HCT116 (cell line): ENCODE measurements at regions not wholly inside any gene's neighbourhood (a gene's known extent, or its start where the extent isn't known, plus 50 kb on each side); places are given as distances from the start of the nearest gene placed in this dataset.

Experiments used
- ATAC-seq: fragments of 200-7000 bp; cut with Tn5 transposase; 2 replicates; pipeline ENCODE4 v1.9.1; 2020; ENCODE audit warnings: mild to moderate bottlenecking, moderate library complexity
- BruUV-seq: library from RNA; stranded (reverse); fragments of 400-500 nt; replicated peaks from 2 replicates; lab custom pipeline; 2021; lab: Mats Ljungman, UMichigan
- CTCF ChIA-PET: fragments of 300-600 bp; sonication (Branson Sonifier 250); formaldehyde crosslinking; loops from one replicate; lab custom pipeline; 2021; ENCODE audit warnings: antibody characterized with exemption; lab: Charles Lee
- POLR2A ChIA-PET: fragments of 300-600, 350-600 bp; sonication (Branson Sonifier 250); formaldehyde crosslinking; loops from one replicate; lab custom pipeline; 2021; ENCODE audit warnings: antibody characterized with exemption; lab: Charles Lee
- RAD21 ChIA-PET, 2 experiments: fragments of 300-600 bp; sonication (Branson Sonifier 250); formaldehyde crosslinking; loops; one replicate each; lab custom pipeline; 2023; ENCODE audit warnings: low total read pairs in 2 of 2; ENCODE audit not compliant: uncharacterized antibody in 2 of 2, unreplicated experiment in 2 of 2, low non-redundant PET in 1 of 2; lab: Charles Lee
- DNase-seq: peaks from one replicate; pipeline ENCODE4 v3.0.0-alpha.2; 2010; ENCODE audit warnings: low read depth, low spot score
- H2AFZ ChIP-seq: fragments of 200-600 bp; shearing (Covaris generic), sonication (generic); 2 replicates; pipeline ENCODE4 v1.6.1; 2017; ENCODE audit warnings: low read depth, mixed run types, mixed read lengths, antibody characterized with exemption, low read length; ENCODE audit not compliant: poor library complexity, severe bottlenecking
- H3K27ac ChIP-seq: 2 replicates; pipeline ENCODE4 v1.5.1; 2012; ENCODE audit warnings: low read depth, low read length
- H3K27me3 ChIP-seq: fragments of 200-600 bp; sonication (generic); 2 replicates; pipeline ENCODE4 v1.6.1; 2016; ENCODE audit warnings: mixed run types, low read length, mixed read lengths; ENCODE audit not compliant: insufficient read depth
- H3K36me3 ChIP-seq, 2 experiments: fragments of 200-500 bp in 1 of 2; fragments of 200-600 bp in 1 of 2; sonication (Bioruptor generic) in 1 of 2; sonication (generic) in 1 of 2; 2 replicates each; pipeline versions ENCODE4 v1.5.1 to v1.6.1; 2014 to 2016; ENCODE audit warnings: low read length in 2 of 2, inconsistent platforms in 1 of 2, mixed read lengths in 1 of 2, mixed run types in 1 of 2; ENCODE audit not compliant: insufficient read depth in 2 of 2, control insufficient read depth in 1 of 2
- H3K4me1 ChIP-seq, 2 experiments: fragments of 200-600 bp in 1 of 2; sonication (generic) in 1 of 2; 2 replicates each; pipeline versions ENCODE4 v1.5.1 to v1.6.1; 2012 to 2017; ENCODE audit warnings: low read length in 2 of 2, inconsistent platforms in 1 of 2, mild to moderate bottlenecking in 1 of 2, mixed read lengths in 1 of 2, mixed run types in 1 of 2, moderate library complexity in 1 of 2; ENCODE audit not compliant: insufficient read depth in 2 of 2, control insufficient read depth in 1 of 2
- H3K4me2 ChIP-seq: fragments of 200-600 bp; sonication (generic); 2 replicates; pipeline ENCODE4 v1.6.1; 2017; ENCODE audit warnings: mixed run types, low read length, mixed read lengths
- H3K4me3 ChIP-seq, 2 experiments: fragments of 200-600 bp in 1 of 2; sonication (generic) in 1 of 2; replicated peaks in 1 of 2; 2 replicates each; pipeline ENCODE4 v1.5.1; 2011 to 2016; ENCODE audit warnings: low read length in 2 of 2, control low read depth in 1 of 2, low read depth in 1 of 2, mild to moderate bottlenecking in 1 of 2, mixed read lengths in 1 of 2, mixed run types in 1 of 2
- H3K79me2 ChIP-seq: fragments of 200-600 bp; sonication (generic); 2 replicates; pipeline ENCODE4 v1.6.1; 2017; ENCODE audit warnings: mild to moderate bottlenecking, mixed run types, low read length, moderate library complexity, mixed read lengths; ENCODE audit not compliant: insufficient read depth
- H3K9ac ChIP-seq: fragments of 200-600 bp; sonication (generic); 2 replicates; pipeline ENCODE4 v1.6.1; 2016; ENCODE audit warnings: low read length, mixed read lengths
- H3K9me2 ChIP-seq: fragments of 200-600 bp; sonication (generic), shearing (Covaris generic); 2 replicates; pipeline ENCODE4 v1.6.1; 2017; ENCODE audit warnings: mixed run types, mild to moderate bottlenecking, moderate library complexity; ENCODE audit not compliant: insufficient read depth
- H3K9me3 ChIP-seq, 2 experiments: fragments of 200-500 bp in 1 of 2; fragments of 200-600 bp in 1 of 2; sonication (Bioruptor generic) in 1 of 2; sonication (generic) in 1 of 2; 2 replicates each; pipeline ENCODE4 v1.6.1; 2014 to 2017; ENCODE audit warnings: low read length in 2 of 2, mixed read lengths in 2 of 2, inconsistent platforms in 1 of 2, low read depth in 1 of 2, mild to moderate bottlenecking in 1 of 2, mixed run types in 1 of 2, moderate library complexity in 1 of 2; ENCODE audit not compliant: control insufficient read depth in 1 of 2, insufficient read depth in 1 of 2
- H4K20me1 ChIP-seq: fragments of 200-600 bp; sonication (generic), shearing (Covaris generic); 2 replicates; pipeline ENCODE4 v1.6.1; 2017; ENCODE audit warnings: mixed run types, mild to moderate bottlenecking, moderate library complexity; ENCODE audit not compliant: insufficient read depth
- CBX3 ChIP-seq: IDR thresholded peaks from 2 replicates; pipeline ENCODE4 v1.6.1; 2012; ENCODE audit warnings: low read depth
- CEBPB ChIP-seq: IDR thresholded peaks from 2 replicates; pipeline ENCODE4 v1.6.1; 2012; ENCODE audit warnings: low read depth
- FOSL1 ChIP-seq: IDR thresholded peaks from 2 replicates; pipeline ENCODE4 v1.6.1; 2012; ENCODE audit warnings: low read depth
- JUND ChIP-seq: IDR thresholded peaks from 2 replicates; pipeline ENCODE4 v1.6.1; 2012
- POLR2AphosphoS5 ChIP-seq: IDR thresholded peaks from 2 replicates; pipeline ENCODE4 v1.6.1; 2011; ENCODE audit warnings: mild to moderate bottlenecking, low read depth, low read length, moderate library complexity
- RAD21 ChIP-seq: IDR thresholded peaks from 2 replicates; pipeline ENCODE4 v1.6.1; 2012; ENCODE audit warnings: low read depth, mild to moderate bottlenecking
- SP1 ChIP-seq: IDR thresholded peaks from 2 replicates; pipeline ENCODE4 v1.6.1; 2012; ENCODE audit warnings: low read depth
- SRF ChIP-seq: IDR thresholded peaks from 2 replicates; pipeline ENCODE4 v1.6.1; 2012; ENCODE audit warnings: low read depth
- ZFX ChIP-seq: fragments of 450-650 bp; IDR thresholded peaks from 2 replicates; pipeline ENCODE4 v1.6.1; 2017
- ZNF274 ChIP-seq: fragments of 200-500 bp; sonication (Bioruptor generic); IDR thresholded peaks from 2 replicates; pipeline ENCODE4 v1.6.1; 2014; ENCODE audit warnings: mild to moderate bottlenecking, low read depth, low read length, inconsistent platforms
- intact Hi-C: fragments of 100-400 bp; cut with micrococcal nuclease; formaldehyde crosslinking; loops from 2 replicates; pipeline ENCODE4 v1.10.0; 2022
- TF ChIP-seq, protein P1 (sequence below), 3 experiments: fragments of 200-600 bp in 1 of 3; sonication (generic) in 1 of 3; IDR thresholded peaks in 2 of 3; conservative IDR thresholded peaks in 1 of 3; 2 replicates each; pipeline ENCODE4 v1.5.1; 2012 to 2017; ENCODE audit warnings: low read depth in 2 of 3, low read length in 2 of 3, antibody characterized with exemption in 1 of 3, borderline replicate concordance in 1 of 3, control low read depth in 1 of 3, mild to moderate bottlenecking in 1 of 3, mixed read lengths in 1 of 3, mixed run types in 1 of 3, moderate library complexity in 1 of 3; ENCODE audit not compliant: insufficient read depth in 1 of 3
- TF ChIP-seq, protein P2 (sequence below): IDR thresholded peaks from 2 replicates; pipeline ENCODE4 v1.6.1; 2012; ENCODE audit warnings: low read depth
- TF ChIP-seq, protein P3 (sequence below): IDR thresholded peaks from 2 replicates; pipeline ENCODE4 v1.6.1; 2012

DNA sequence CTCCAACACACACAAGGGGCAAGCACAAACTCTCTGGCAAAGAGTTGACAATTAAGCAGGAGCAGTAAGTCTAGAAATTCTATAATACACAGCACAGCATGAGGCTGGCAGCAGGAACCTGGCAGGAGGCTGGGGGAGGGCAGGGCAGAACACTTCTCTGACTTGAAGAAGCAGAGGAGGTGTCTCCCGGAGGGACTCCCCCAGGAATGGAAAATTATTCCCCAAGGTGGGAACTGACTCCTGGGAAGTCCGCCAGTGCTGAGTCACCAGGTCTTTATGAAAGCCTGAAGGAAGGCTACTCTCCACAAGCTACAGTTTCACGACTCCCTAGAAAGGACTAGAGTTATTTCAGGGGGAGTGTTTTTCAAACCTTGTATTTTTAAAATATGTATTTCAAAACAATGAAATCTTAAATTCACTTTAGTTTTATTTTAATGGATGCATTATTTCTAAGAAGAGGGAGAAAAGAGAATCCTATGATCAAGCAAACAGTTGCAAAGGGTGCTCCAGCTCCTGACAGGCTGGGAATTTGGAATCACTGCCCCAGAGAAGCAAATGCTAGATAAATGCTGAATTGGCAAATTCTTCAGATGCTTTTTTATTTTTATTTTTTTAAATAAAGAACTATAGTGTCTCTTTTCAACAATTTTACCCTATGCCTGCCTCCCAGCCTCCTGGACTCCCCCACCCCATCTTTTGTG is 192.8 kb downstream of the LY86 start:
- intact Hi-C loops = loop anchor here (10.0 kb wide), 1 partner anchor 453 kb away; no protein-coding TSS in a partner anchor
- Histone ChIP-seq H3K9me2 (no peaks in the 10 kb centered on the region), H2AFZ (peak overlapping the region; percentile 77), H3K9me3 (no peaks in the 10 kb centered on the region), H4K20me1 (no peaks in the 10 kb centered on the region), H3K9ac (peak overlapping the region; percentile 12), H3K4me2 (peak overlapping the region; percentile 62), H3K4me1 (peaks cover 22 to 41% of the 10 kb centered on the region in 2 experiments), H3K27ac (peak overlapping the region; percentile 21), H3K79me2 (no peaks in the 10 kb centered on the region), H3K27me3 (no peaks in the 10 kb centered on the region), H3K4me3 (0 out of 4 replicates have a peak overlapping the region, but pooled peaks of 1 of the 2 experiments have one; percentile 8), H3K36me3 (no peaks in the 10 kb centered on the region)
- ChIA-PET RAD21 (no interaction called here), POLR2A (interaction anchor here (1.2 kb wide), 1 partner anchor 44 kb away, joined by 3 read pairs; no protein-coding TSS in a partner anchor), CTCF (interaction anchor here (0.8 kb wide), 1 partner anchor 13 kb away, joined by 3 read pairs; no protein-coding TSS in a partner anchor)
- DNase-seq (peak; percentile 68), ATAC-seq (peak; percentile 88)
- TF ChIP-seq, protein P1, sequence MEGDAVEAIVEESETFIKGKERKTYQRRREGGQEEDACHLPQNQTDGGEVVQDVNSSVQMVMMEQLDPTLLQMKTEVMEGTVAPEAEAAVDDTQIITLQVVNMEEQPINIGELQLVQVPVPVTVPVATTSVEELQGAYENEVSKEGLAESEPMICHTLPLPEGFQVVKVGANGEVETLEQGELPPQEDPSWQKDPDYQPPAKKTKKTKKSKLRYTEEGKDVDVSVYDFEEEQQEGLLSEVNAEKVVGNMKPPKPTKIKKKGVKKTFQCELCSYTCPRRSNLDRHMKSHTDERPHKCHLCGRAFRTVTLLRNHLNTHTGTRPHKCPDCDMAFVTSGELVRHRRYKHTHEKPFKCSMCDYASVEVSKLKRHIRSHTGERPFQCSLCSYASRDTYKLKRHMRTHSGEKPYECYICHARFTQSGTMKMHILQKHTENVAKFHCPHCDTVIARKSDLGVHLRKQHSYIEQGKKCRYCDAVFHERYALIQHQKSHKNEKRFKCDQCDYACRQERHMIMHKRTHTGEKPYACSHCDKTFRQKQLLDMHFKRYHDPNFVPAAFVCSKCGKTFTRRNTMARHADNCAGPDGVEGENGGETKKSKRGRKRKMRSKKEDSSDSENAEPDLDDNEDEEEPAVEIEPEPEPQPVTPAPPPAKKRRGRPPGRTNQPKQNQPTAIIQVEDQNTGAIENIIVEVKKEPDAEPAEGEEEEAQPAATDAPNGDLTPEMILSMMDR (IDR thresholded peaks at IDR 0.05 in 2 of 3, conservative IDR thresholded peaks at IDR 0.05 in 1 of 3; ENCODE audit: borderline replicate concordance in 1 of 3, insufficient read depth in 1 of 3, low read depth in 2 of 3, low read length in 2 of 3) = no peak
- TF ChIP-seq CBX3 (peak; percentile 55; the same call in 1 of the 2 replicates), POLR2AphosphoS5 (peak; percentile 55), ZFX (no peak), JUND (peak; percentile 87), CEBPB (peak; percentile 77), RAD21 (peak; percentile 24; the same call in 1 of the 2 replicates), ZNF274 (no peak), SP1 (peak; percentile 86), FOSL1 (peak; percentile 83), SRF (0 out of 2 replicates have a peak, but pooled peaks have one; percentile 45)
- TF ChIP-seq, protein P2, sequence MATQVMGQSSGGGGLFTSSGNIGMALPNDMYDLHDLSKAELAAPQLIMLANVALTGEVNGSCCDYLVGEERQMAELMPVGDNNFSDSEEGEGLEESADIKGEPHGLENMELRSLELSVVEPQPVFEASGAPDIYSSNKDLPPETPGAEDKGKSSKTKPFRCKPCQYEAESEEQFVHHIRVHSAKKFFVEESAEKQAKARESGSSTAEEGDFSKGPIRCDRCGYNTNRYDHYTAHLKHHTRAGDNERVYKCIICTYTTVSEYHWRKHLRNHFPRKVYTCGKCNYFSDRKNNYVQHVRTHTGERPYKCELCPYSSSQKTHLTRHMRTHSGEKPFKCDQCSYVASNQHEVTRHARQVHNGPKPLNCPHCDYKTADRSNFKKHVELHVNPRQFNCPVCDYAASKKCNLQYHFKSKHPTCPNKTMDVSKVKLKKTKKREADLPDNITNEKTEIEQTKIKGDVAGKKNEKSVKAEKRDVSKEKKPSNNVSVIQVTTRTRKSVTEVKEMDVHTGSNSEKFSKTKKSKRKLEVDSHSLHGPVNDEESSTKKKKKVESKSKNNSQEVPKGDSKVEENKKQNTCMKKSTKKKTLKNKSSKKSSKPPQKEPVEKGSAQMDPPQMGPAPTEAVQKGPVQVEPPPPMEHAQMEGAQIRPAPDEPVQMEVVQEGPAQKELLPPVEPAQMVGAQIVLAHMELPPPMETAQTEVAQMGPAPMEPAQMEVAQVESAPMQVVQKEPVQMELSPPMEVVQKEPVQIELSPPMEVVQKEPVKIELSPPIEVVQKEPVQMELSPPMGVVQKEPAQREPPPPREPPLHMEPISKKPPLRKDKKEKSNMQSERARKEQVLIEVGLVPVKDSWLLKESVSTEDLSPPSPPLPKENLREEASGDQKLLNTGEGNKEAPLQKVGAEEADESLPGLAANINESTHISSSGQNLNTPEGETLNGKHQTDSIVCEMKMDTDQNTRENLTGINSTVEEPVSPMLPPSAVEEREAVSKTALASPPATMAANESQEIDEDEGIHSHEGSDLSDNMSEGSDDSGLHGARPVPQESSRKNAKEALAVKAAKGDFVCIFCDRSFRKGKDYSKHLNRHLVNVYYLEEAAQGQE = no peak
- TF ChIP-seq, protein P3, sequence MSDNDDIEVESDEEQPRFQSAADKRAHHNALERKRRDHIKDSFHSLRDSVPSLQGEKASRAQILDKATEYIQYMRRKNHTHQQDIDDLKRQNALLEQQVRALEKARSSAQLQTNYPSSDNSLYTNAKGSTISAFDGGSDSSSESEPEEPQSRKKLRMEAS = peak; percentile 49; the same call in 1 of the 2 replicates
- no TSS peak for BruUV-seq
